SJCRH30 (cell line): ENCODE measurements at regions not wholly inside any gene's neighbourhood (a gene's known extent, or its start where the extent isn't known, plus 50 kb on each side); places are given as distances from the start of the nearest gene placed in this dataset.

ENCODE experiments used
- DNase-seq, 2 experiments: peaks; one replicate each; pipeline ENCODE4 v3.0.0-alpha.2; 2015 to 2020
- H3K27ac ChIP-seq: fragments of 250-450 bp; sonication (Bioruptor Pico); 2 replicates; pipeline ENCODE4 v1.5.1; 2020; ENCODE audit warnings: mild to moderate bottlenecking, moderate library complexity
- H3K27me3 ChIP-seq: fragments of 250-450 bp; sonication (Bioruptor Pico); 2 replicates; pipeline ENCODE4 v1.5.1; 2020; ENCODE audit warnings: mild to moderate bottlenecking, moderate library complexity
- H3K36me3 ChIP-seq: fragments of 250-450 bp; sonication (Bioruptor Pico); 2 replicates; pipeline ENCODE4 v1.5.1; 2020; ENCODE audit warnings: mild to moderate bottlenecking, moderate library complexity
- H3K4me1 ChIP-seq: fragments of 250-450 bp; sonication (Bioruptor Pico); 2 replicates; pipeline ENCODE4 v1.5.1; 2020; ENCODE audit warnings: mild to moderate bottlenecking, moderate library complexity
- H3K4me3 ChIP-seq: fragments of 250-450 bp; sonication (Bioruptor Pico); 2 replicates; pipeline ENCODE4 v1.5.1; 2020; ENCODE audit warnings: mild to moderate bottlenecking, moderate library complexity
- H3K9me3 ChIP-seq: fragments of 250-450 bp; sonication (Bioruptor Pico); replicated peaks from 2 replicates; pipeline ENCODE4 v1.5.1; 2020; ENCODE audit warnings: mild to moderate bottlenecking, moderate library complexity

- H3K4me1 ChIP-seq: no peaks in the 10 kb centered on the region
- H3K4me3 ChIP-seq: no peak overlapping the region
These were observed 194.6 kb upstream of the BCL6 start for GRCh38 chr3:187939891-187940290.

GRCh38 chr3:187941135-187941847, 196.0 kb upstream of the BCL6 start:
- Histone ChIP-seq H3K9me3 (no peaks in the 10 kb centered on the region), H3K27ac (no peak overlapping the region), H3K27me3 (no peaks in the 10 kb centered on the region), H3K4me1 (no peaks in the 10 kb centered on the region), H3K4me3 (no peak overlapping the region), H3K36me3 (no peaks in the 10 kb centered on the region)
- DNase-seq: no peak

More at GRCh38 chr3:187939891-187940290, 194.6 kb upstream of the BCL6 start:
- Histone ChIP-seq H3K27ac (no peak overlapping the region), H3K36me3 (no peaks in the 10 kb centered on the region), H3K27me3 (no peaks in the 10 kb centered on the region), H3K9me3 (no peaks in the 10 kb centered on the region)
- DNase-seq: no peak

GRCh38 chr3:187941848-187942194, 196.6 kb upstream of the BCL6 start:
- Histone ChIP-seq H3K4me3 (no peak overlapping the region), H3K4me1 (no peaks in the 10 kb centered on the region), H3K9me3 (no peaks in the 10 kb centered on the region), H3K27me3 (no peaks in the 10 kb centered on the region), H3K36me3 (no peaks in the 10 kb centered on the region), H3K27ac (no peak overlapping the region)
- no peak for DNase-seq

GRCh38 chr3:187942658-187943241, 197.5 kb upstream of the BCL6 start:
- Histone ChIP-seq H3K27ac (no peak overlapping the region), H3K36me3 (no peaks in the 10 kb centered on the region), H3K9me3 (no peaks in the 10 kb centered on the region), H3K4me3 (no peak overlapping the region), H3K27me3 (no peaks in the 10 kb centered on the region), H3K4me1 (no peaks in the 10 kb centered on the region)
- no peak for DNase-seq

- DNase-seq: no peak
These were observed 198.6 kb upstream of the BCL6 start for GRCh38 chr3:187943677-187944389.

GRCh38 chr3:187944390-187945179, 199.3 kb upstream of the BCL6 start:
- no peaks in the 10 kb centered on the region for H3K4me1 ChIP-seq
- no peak for DNase-seq
- no peaks in the 10 kb centered on the region for H3K36me3 ChIP-seq
- H3K27me3 ChIP-seq: no peaks in the 10 kb centered on the region
- no peak overlapping the region for H3K4me3 ChIP-seq
- no peaks in the 10 kb centered on the region for H3K9me3 ChIP-seq
- H3K27ac ChIP-seq: no peak overlapping the region

More at GRCh38 chr3:187943677-187944389, 198.6 kb upstream of the BCL6 start:
- Histone ChIP-seq H3K9me3 (no peaks in the 10 kb centered on the region), H3K4me3 (no peak overlapping the region), H3K27me3 (no peaks in the 10 kb centered on the region), H3K36me3 (no peaks in the 10 kb centered on the region), H3K4me1 (no peaks in the 10 kb centered on the region), H3K27ac (no peak overlapping the region)

GRCh38 chr3:187945374-187945773, 200.1 kb upstream of the BCL6 start:
- Histone ChIP-seq H3K4me3 (no peak overlapping the region), H3K36me3 (no peaks in the 10 kb centered on the region), H3K9me3 (no peaks in the 10 kb centered on the region), H3K27ac (no peak overlapping the region), H3K27me3 (no peaks in the 10 kb centered on the region), H3K4me1 (no peaks in the 10 kb centered on the region)
- no peak for DNase-seq

GRCh38 chr3:187946163-187946691, 201.0 kb upstream of the BCL6 start:
- no peaks in the 10 kb centered on the region for H3K36me3 ChIP-seq
- no peaks in the 10 kb centered on the region for H3K4me1 ChIP-seq
- no peak overlapping the region for H3K27ac ChIP-seq
- H3K27me3 ChIP-seq: no peaks in the 10 kb centered on the region
- no peaks in the 10 kb centered on the region for H3K9me3 ChIP-seq
- H3K4me3 ChIP-seq: no peak overlapping the region
- no peak for DNase-seq

- no peaks in the 10 kb centered on the region for H3K9me3 ChIP-seq
- no peaks in the 10 kb centered on the region for H3K27me3 ChIP-seq
- H3K36me3 ChIP-seq: no peaks in the 10 kb centered on the region
- DNase-seq: no peak
- no peak overlapping the region for H3K4me3 ChIP-seq
- no peaks in the 10 kb centered on the region for H3K4me1 ChIP-seq
- no peak overlapping the region for H3K27ac ChIP-seq
These were observed 201.7 kb upstream of the BCL6 start for GRCh38 chr3:187946981-187947380.

- DNase-seq: no peak
- no peaks in the 10 kb centered on the region for H3K4me1 ChIP-seq
- H3K27me3 ChIP-seq: no peaks in the 10 kb centered on the region
- no peaks in the 10 kb centered on the region for H3K36me3 ChIP-seq
- no peak overlapping the region for H3K27ac ChIP-seq
- H3K9me3 ChIP-seq: no peaks in the 10 kb centered on the region
- no peak overlapping the region for H3K4me3 ChIP-seq
These were observed 202.8 kb upstream of the BCL6 start for GRCh38 chr3:187947927-187948682.

GRCh38 chr3:187949093-187949820, 204.0 kb upstream of the BCL6 start:
- Histone ChIP-seq H3K4me3 (no peak overlapping the region), H3K9me3 (no peaks in the 10 kb centered on the region), H3K4me1 (no peaks in the 10 kb centered on the region), H3K36me3 (no peaks in the 10 kb centered on the region), H3K27me3 (no peaks in the 10 kb centered on the region), H3K27ac (no peak overlapping the region)
- DNase-seq: no peak

- no peak overlapping the region for H3K27ac ChIP-seq
- H3K9me3 ChIP-seq: no peaks in the 10 kb centered on the region
- no peaks in the 10 kb centered on the region for H3K4me1 ChIP-seq
- H3K4me3 ChIP-seq: no peak overlapping the region
- H3K36me3 ChIP-seq: no peaks in the 10 kb centered on the region
- DNase-seq: no peak
- H3K27me3 ChIP-seq: no peaks in the 10 kb centered on the region
These were observed 203.3 kb upstream of the LPP start for GRCh38 chr3:187950671-187951070.

GRCh38 chr3:187951452-187952190, 202.3 kb upstream of the LPP start:
- DNase-seq: no peak
- H3K36me3 ChIP-seq: no peaks in the 10 kb centered on the region
- no peak overlapping the region for H3K27ac ChIP-seq
- H3K27me3 ChIP-seq: no peaks in the 10 kb centered on the region
- H3K4me3 ChIP-seq: no peak overlapping the region
- no peaks in the 10 kb centered on the region for H3K9me3 ChIP-seq
- H3K4me1 ChIP-seq: no peaks in the 10 kb centered on the region
